SK-N-SH (cell line): ENCODE measurements at regions not wholly inside any gene's neighbourhood (a gene's known extent, or its start where the extent isn't known, plus 50 kb on each side); places are given as distances from the start of the nearest gene placed in this dataset.

Source experiments
- CTCF ChIA-PET: fragments of 300-600, 350-600 bp; formaldehyde crosslinking; extraction: SDS; loops from one replicate; lab custom pipeline; 2021; lab: Yijun Ruan, JAX
- POLR2A ChIA-PET: fragments of 350-600 bp; sonication (Branson Sonifier 250); formaldehyde crosslinking; extraction: SDS; loops from one replicate; lab custom pipeline; 2020; ENCODE audit warnings: antibody characterized with exemption, inconsistent platforms; lab: Yijun Ruan, JAX
- DNase-seq: peaks from one replicate; pipeline ENCODE4 v3.0.0; 2012
- H2AFZ ChIP-seq: fragments of 200-600 bp; sonication (generic); 2 replicates; pipeline ENCODE4 v1.8.1; 2016; ENCODE audit warnings: antibody characterized with exemption, mild to moderate bottlenecking, low read depth
- H3F3A ChIP-seq: fragments of 200-600 bp; sonication (generic); replicated peaks from 2 replicates; pipeline ENCODE3; 2016; ENCODE audit warnings: antibody characterized with exemption, mild to moderate bottlenecking; ENCODE audit not compliant: insufficient read depth
- H3K27ac ChIP-seq, 2 experiments: fragments of 200-500 bp in 1 of 2; fragments of 200-600 bp in 1 of 2; sonication (Bioruptor generic) in 1 of 2; sonication (generic), shearing (Covaris generic) in 1 of 2; 2 replicates each; pipeline versions ENCODE4 v1.5.1 to v1.6.1; 2014 to 2016; ENCODE audit warnings: low read depth in 2 of 2, inconsistent platforms in 1 of 2, low read length in 1 of 2, mild to moderate bottlenecking in 1 of 2, mixed read lengths in 1 of 2
- H3K27me3 ChIP-seq: fragments of 200-600 bp; sonication (generic), shearing (Covaris generic); 2 replicates; pipeline ENCODE4 v1.6.1; 2016; ENCODE audit warnings: mixed run types; ENCODE audit not compliant: insufficient read depth
- H3K36me3 ChIP-seq, 2 experiments: fragments of 200-500 bp in 1 of 2; fragments of 200-600 bp in 1 of 2; sonication (Bioruptor generic) in 1 of 2; sonication (generic) in 1 of 2; replicated peaks in 1 of 2; 2 replicates each; pipeline versions ENCODE3 to v1.5.1; 2014 to 2016; ENCODE audit warnings: low read length in 1 of 2, mild to moderate bottlenecking in 1 of 2; ENCODE audit not compliant: insufficient read depth in 2 of 2, control insufficient read depth in 1 of 2
- H3K4me1 ChIP-seq, 2 experiments: fragments of 200-500 bp in 1 of 2; fragments of 200-600 bp in 1 of 2; sonication (Bioruptor generic) in 1 of 2; sonication (generic), shearing (Covaris generic) in 1 of 2; 2 replicates each; pipeline versions ENCODE4 v1.5.1 to v1.6.1; 2014 to 2016; ENCODE audit warnings: low read depth in 1 of 2, low read length in 1 of 2, mixed run types in 1 of 2; ENCODE audit not compliant: insufficient read depth in 2 of 2, control insufficient read depth in 1 of 2
- H3K4me2 ChIP-seq: fragments of 200-600 bp; sonication (generic), shearing (Covaris generic); 2 replicates; pipeline ENCODE4 v1.6.1; 2017; ENCODE audit warnings: mixed run types
- H3K4me3 ChIP-seq, 2 experiments: fragments of 200-500 bp in 1 of 2; fragments of 200-600 bp in 1 of 2; sonication (Bioruptor generic) in 1 of 2; sonication (generic), shearing (Covaris generic) in 1 of 2; 2 replicates each; pipeline versions ENCODE4 v1.5.1 to v1.8.1; 2014 to 2016; ENCODE audit warnings: low read depth in 2 of 2, inconsistent platforms in 1 of 2, low read length in 1 of 2, mild to moderate bottlenecking in 1 of 2, mixed read lengths in 1 of 2, moderate library complexity in 1 of 2
- H3K79me2 ChIP-seq: fragments of 200-600 bp; sonication (generic); 2 replicates; pipeline ENCODE4 v1.8.1; 2017; ENCODE audit warnings: mild to moderate bottlenecking; ENCODE audit not compliant: insufficient read depth
- H3K9ac ChIP-seq: fragments of 200-600 bp; sonication (generic); 2 replicates; pipeline ENCODE4 v1.6.1; 2017; ENCODE audit warnings: mixed run types
- H3K9me2 ChIP-seq: fragments of 200-600 bp; sonication (generic); 2 replicates; pipeline ENCODE4 v1.6.1; 2017; ENCODE audit warnings: mixed run types
- H3K9me3 ChIP-seq: fragments of 200-600 bp; sonication (generic); 2 replicates; pipeline ENCODE4 v1.6.1; 2017; ENCODE audit warnings: mixed run types, mild to moderate bottlenecking, moderate library complexity
- H4K20me1 ChIP-seq: fragments of 200-600 bp; sonication (generic); 2 replicates; pipeline ENCODE4 v1.6.1; 2017; ENCODE audit warnings: mild to moderate bottlenecking, mixed run types; ENCODE audit not compliant: insufficient read depth
- CHD2 ChIP-seq: fragments of 150-350 bp; IDR thresholded peaks from 2 replicates; pipeline ENCODE4 v1.6.1; 2018; ENCODE audit warnings: low read length; ENCODE audit not compliant: partially characterized antibody
- EZH2phosphoT487 ChIP-seq: fragments of 200-600 bp; sonication (generic); IDR thresholded peaks from 2 replicates; pipeline ENCODE4 v1.6.1; 2017; ENCODE audit warnings: low read depth, mixed run types, mild to moderate bottlenecking, antibody characterized with exemption, moderate library complexity, borderline replicate concordance
- FOSL2 ChIP-seq: IDR thresholded peaks from 2 replicates; pipeline ENCODE4 v1.4.0; 2012; ENCODE audit warnings: low read depth, mild to moderate bottlenecking, moderate library complexity, borderline replicate concordance
- FOXJ3 ChIP-seq: sonication (generic); formaldehyde crosslinking; IDR thresholded peaks from 2 replicates; pipeline ENCODE4 v1.5.1; 2020; ENCODE audit warnings: mild to moderate bottlenecking, missing genetic modification reagents
- FOXM1 ChIP-seq: IDR thresholded peaks from 2 replicates; pipeline ENCODE4 v1.4.0; 2012; ENCODE audit warnings: low read depth, mild to moderate bottlenecking
- MAX ChIP-seq: IDR thresholded peaks from 2 replicates; pipeline ENCODE4 v1.4.0; 2012; ENCODE audit warnings: low read depth
- NRF1 ChIP-seq: IDR thresholded peaks from 2 replicates; pipeline ENCODE4 v1.6.1; 2012; ENCODE audit warnings: low read depth, mild to moderate bottlenecking, low read length
- PBX3 ChIP-seq: IDR thresholded peaks from 2 replicates; pipeline ENCODE4; 2012
- RAD21 ChIP-seq: IDR thresholded peaks from 2 replicates; pipeline ENCODE4 v1.6.1; 2012; ENCODE audit warnings: mild to moderate bottlenecking, low read length
- RCOR1 ChIP-seq: fragments of 150-350 bp; IDR thresholded peaks from 2 replicates; pipeline ENCODE4 v1.6.1; 2017; ENCODE audit warnings: antibody characterized with exemption, low read length
- RFX5 ChIP-seq: IDR thresholded peaks from 2 replicates; pipeline ENCODE4 v1.6.1; 2012; ENCODE audit warnings: mild to moderate bottlenecking, improper control_type of control experiment, low read length
- SIN3A ChIP-seq: IDR thresholded peaks from 2 replicates; pipeline ENCODE4 v1.6.1; 2012; ENCODE audit warnings: low read depth, mild to moderate bottlenecking, low read length, moderate library complexity, borderline replicate concordance
- TCF12 ChIP-seq: IDR thresholded peaks from 2 replicates; pipeline ENCODE4 v1.4.0; 2012
- TEAD4 ChIP-seq: IDR thresholded peaks from 2 replicates; pipeline ENCODE4 v1.4.0; 2012; ENCODE audit warnings: mild to moderate bottlenecking, borderline replicate concordance; ENCODE audit not compliant: insufficient read depth
- YY1 ChIP-seq: IDR thresholded peaks from 2 replicates; pipeline ENCODE4 v1.4.0; 2012; ENCODE audit warnings: low read depth, mild to moderate bottlenecking
- WGBS: methylation state at CpG from one replicate; pipeline ENCODE4 v1.1.6; 2017; ENCODE audit warnings: low lambda C conversion rate; 5-methylcytosine and 5-hydroxymethylcytosine counted together
- TF ChIP-seq, protein P1 (sequence below): IDR thresholded peaks from 2 replicates; pipeline ENCODE4 v1.4.0; 2012; ENCODE audit warnings: low read depth, borderline replicate concordance
- TF ChIP-seq, protein P2 (sequence below): IDR thresholded peaks from 2 replicates; pipeline ENCODE4 v1.6.1; 2012; ENCODE audit warnings: mild to moderate bottlenecking, low read depth, low read length, moderate library complexity
- TF ChIP-seq, protein P3 (sequence below): fragments of 150-350 bp; IDR thresholded peaks from 2 replicates; pipeline ENCODE4 v1.6.1; 2016; ENCODE audit warnings: mild to moderate bottlenecking, low read depth, low read length

DNA sequence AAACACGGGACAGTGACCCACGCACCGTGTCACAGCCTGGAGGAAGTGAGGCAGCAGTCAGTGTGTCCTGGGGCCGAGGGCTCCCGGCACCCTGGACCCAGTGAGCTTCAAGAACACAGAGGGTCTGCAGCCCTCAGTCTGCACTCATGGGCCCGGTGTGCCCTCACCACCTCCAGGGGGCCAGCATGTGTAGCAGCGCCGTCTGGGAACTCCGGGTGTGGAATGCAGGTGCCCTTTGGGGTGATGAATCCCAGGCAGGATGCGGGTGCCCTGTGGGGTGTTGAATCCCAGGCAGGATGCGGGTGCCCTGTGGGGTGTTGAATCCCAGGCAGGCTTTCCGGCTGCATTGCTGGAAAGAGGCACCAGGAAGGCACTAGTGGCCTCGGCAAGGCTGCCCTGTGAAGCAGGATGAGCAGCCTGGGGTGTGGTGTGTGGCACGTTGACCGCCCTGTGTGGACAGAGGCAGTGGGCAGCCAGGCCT, 1399.9 kb downstream of the BRD1 start:
- WGBS, result 37% methylated on average over 7 of the region's 15 CpGs
- Histone ChIP-seq H3K4me3 (no peak overlapping the region), H3K4me1 (peaks cover 0 to 2% of the 10 kb centered on the region in 2 experiments; a peak in 1 of 4 replicates), H3K27ac (no peak overlapping the region), H3K4me2 (no peak overlapping the region), H4K20me1 (no peaks in the 10 kb centered on the region), H3F3A (no peaks in the 10 kb centered on the region), H3K36me3 (no peaks in the 10 kb centered on the region), H2AFZ (no peak overlapping the region), H3K27me3 (peaks cover 7% of the 10 kb centered on the region; the same call in 1 of the 2 replicates), H3K9me2 (no peaks in the 10 kb centered on the region), H3K9ac (no peak overlapping the region), H3K79me2 (no peaks in the 10 kb centered on the region), H3K9me3 (no peaks in the 10 kb centered on the region)
- CTCF ChIA-PET, result interaction anchor here (0.6 kb wide), 1 partner anchor 14 kb away, joined by 3 read pairs; no protein-coding TSS in a partner anchor
- TF ChIP-seq RFX5, result no peak
- no peak for TF ChIP-seq TEAD4
- TF ChIP-seq FOSL2, result no peak
- TF ChIP-seq YY1, result no peak
- TF ChIP-seq SIN3A, result no peak
- no peak for TF ChIP-seq RAD21
- TF ChIP-seq EZH2phosphoT487, result no peak
- TF ChIP-seq, protein P1, sequence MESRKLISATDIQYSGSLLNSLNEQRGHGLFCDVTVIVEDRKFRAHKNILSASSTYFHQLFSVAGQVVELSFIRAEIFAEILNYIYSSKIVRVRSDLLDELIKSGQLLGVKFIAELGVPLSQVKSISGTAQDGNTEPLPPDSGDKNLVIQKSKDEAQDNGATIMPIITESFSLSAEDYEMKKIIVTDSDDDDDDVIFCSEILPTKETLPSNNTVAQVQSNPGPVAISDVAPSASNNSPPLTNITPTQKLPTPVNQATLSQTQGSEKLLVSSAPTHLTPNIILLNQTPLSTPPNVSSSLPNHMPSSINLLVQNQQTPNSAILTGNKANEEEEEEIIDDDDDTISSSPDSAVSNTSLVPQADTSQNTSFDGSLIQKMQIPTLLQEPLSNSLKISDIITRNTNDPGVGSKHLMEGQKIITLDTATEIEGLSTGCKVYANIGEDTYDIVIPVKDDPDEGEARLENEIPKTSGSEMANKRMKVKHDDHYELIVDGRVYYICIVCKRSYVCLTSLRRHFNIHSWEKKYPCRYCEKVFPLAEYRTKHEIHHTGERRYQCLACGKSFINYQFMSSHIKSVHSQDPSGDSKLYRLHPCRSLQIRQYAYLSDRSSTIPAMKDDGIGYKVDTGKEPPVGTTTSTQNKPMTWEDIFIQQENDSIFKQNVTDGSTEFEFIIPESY, result no peak
- no peak for TF ChIP-seq MAX
- TF ChIP-seq FOXJ3 (CRISPR knock-in tag), result no peak
- no peak for TF ChIP-seq FOXM1
- TF ChIP-seq TCF12, result no peak
- TF ChIP-seq NRF1, result no peak
- no peak for TF ChIP-seq PBX3
- TF ChIP-seq, protein P2, sequence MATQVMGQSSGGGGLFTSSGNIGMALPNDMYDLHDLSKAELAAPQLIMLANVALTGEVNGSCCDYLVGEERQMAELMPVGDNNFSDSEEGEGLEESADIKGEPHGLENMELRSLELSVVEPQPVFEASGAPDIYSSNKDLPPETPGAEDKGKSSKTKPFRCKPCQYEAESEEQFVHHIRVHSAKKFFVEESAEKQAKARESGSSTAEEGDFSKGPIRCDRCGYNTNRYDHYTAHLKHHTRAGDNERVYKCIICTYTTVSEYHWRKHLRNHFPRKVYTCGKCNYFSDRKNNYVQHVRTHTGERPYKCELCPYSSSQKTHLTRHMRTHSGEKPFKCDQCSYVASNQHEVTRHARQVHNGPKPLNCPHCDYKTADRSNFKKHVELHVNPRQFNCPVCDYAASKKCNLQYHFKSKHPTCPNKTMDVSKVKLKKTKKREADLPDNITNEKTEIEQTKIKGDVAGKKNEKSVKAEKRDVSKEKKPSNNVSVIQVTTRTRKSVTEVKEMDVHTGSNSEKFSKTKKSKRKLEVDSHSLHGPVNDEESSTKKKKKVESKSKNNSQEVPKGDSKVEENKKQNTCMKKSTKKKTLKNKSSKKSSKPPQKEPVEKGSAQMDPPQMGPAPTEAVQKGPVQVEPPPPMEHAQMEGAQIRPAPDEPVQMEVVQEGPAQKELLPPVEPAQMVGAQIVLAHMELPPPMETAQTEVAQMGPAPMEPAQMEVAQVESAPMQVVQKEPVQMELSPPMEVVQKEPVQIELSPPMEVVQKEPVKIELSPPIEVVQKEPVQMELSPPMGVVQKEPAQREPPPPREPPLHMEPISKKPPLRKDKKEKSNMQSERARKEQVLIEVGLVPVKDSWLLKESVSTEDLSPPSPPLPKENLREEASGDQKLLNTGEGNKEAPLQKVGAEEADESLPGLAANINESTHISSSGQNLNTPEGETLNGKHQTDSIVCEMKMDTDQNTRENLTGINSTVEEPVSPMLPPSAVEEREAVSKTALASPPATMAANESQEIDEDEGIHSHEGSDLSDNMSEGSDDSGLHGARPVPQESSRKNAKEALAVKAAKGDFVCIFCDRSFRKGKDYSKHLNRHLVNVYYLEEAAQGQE, result no peak
- TF ChIP-seq, protein P3, sequence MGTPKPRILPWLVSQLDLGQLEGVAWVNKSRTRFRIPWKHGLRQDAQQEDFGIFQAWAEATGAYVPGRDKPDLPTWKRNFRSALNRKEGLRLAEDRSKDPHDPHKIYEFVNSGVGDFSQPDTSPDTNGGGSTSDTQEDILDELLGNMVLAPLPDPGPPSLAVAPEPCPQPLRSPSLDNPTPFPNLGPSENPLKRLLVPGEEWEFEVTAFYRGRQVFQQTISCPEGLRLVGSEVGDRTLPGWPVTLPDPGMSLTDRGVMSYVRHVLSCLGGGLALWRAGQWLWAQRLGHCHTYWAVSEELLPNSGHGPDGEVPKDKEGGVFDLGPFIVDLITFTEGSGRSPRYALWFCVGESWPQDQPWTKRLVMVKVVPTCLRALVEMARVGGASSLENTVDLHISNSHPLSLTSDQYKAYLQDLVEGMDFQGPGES, result no peak
- TF ChIP-seq CHD2, result no peak
- no peak for TF ChIP-seq RCOR1
- DNase-seq, result no peak
- POLR2A ChIA-PET, result no interaction called here
